ENCODE measurements at regions not wholly inside any gene's neighbourhood (a gene's known extent, or its start where the extent isn't known, plus 50 kb on each side); places are given as distances from the start of the nearest gene placed in this dataset.

DNA sequence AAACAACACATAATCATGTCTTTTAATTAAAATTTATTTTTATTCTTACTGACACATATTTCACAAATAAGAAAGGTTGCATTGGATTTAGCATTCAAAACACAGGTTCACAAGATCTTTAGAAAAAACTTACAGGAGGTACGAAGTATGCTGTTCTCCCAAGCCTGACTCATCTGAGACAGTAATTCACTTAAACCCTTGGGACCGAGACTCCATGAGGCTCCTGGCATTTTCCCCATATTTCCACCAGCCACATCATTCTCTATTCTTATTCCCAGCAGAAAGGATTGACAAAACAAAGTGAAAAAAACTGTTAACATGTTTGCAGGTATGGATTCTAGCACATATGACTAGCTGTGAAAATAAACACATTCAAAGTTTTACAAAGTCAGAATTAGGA, 52.6 kb downstream of the CNTN3 start (continued):
- no peak for TF ChIP-seq MEF2A (IDR thresholded peaks at IDR 0.05; ENCODE audit: insufficient read depth, low read depth, low read length)

DNA sequence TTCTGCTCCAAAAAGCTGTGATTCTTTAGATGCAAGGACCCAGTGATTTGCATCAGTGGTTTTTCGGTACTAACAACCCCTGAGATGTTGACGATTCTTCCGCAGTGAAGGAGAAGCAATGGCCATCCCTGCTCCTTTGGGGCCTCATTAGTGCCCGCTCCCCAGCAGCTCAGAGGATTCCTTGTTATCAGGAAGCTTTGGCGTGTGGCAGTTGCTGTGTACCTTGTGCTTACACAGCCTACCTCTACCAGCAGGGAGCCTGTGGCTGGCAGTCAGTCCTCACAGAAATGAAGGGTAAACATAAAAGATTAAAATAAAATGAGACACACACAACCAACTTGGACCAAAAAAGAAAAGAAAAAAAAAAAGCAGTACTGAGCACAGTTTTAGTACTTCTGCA, 55.2 kb downstream of the CNTN3 start:
- ATAC-seq (no peak), FAIRE-seq (no peak), DNase-seq (ENCODE audit: low read depth, low spot score) (no peak)
- Histone ChIP-seq H3K79me2 (ENCODE audit: control insufficient read depth, insufficient read depth, low read length) (no peaks in the 10 kb centered on the region), H3K27ac (ENCODE audit: control insufficient read depth, insufficient read depth) (no peak overlapping the region), H2AFZ (ENCODE audit: control insufficient read depth, low read depth, low read length) (no peak overlapping the region), H4K20me1 (ENCODE audit: control insufficient read depth, insufficient read depth) (no peaks in the 10 kb centered on the region), H3K4me2 (ENCODE audit: control insufficient read depth, insufficient read depth) (no peak overlapping the region), H3K4me1 (ENCODE audit: control insufficient read depth, insufficient read depth, low read length) (no peaks in the 10 kb centered on the region), H3K4me3 (no peak overlapping the region), H3K36me3 (ENCODE audit: control insufficient read depth in 2 of 2, insufficient read depth in 2 of 2, low read length in 1 of 2) (no peaks in the 10 kb centered on the region), H3K9me3 (replicated peaks; ENCODE audit: control insufficient read depth, insufficient read depth, low read length) (no peaks in the 10 kb centered on the region), H3K9ac (ENCODE audit: control insufficient read depth, insufficient read depth, low read length) (no peak overlapping the region), H3K27me3 (replicated peaks in 1 of 2; ENCODE audit: control insufficient read depth in 2 of 2, insufficient read depth in 2 of 2, low read length in 1 of 2) (no peaks in the 10 kb centered on the region)
- in situ Hi-C loops (cut with MboI) = no loop called here
- BruUV-seq (replicated peaks) = no TSS peak
- ChIA-PET CTCF (no interaction called here), POLR2A (no interaction called here), SMC1A (ENCODE audit: uncharacterized antibody, unreplicated experiment) (no interaction called here), RAD21 (ENCODE audit: unreplicated experiment) (no interaction called here)
- WGBS (ENCODE audit: insufficient coverage, insufficient replicate concordance, low lambda C conversion rate, missing lambda C conversion rate) = 20% methylated on average over 5 of the region's 5 CpGs
- intact Hi-C loops (cut with micrococcal nuclease; ENCODE audit: unreplicated experiment) = no loop called here
- TF ChIP-seq, protein P1, sequence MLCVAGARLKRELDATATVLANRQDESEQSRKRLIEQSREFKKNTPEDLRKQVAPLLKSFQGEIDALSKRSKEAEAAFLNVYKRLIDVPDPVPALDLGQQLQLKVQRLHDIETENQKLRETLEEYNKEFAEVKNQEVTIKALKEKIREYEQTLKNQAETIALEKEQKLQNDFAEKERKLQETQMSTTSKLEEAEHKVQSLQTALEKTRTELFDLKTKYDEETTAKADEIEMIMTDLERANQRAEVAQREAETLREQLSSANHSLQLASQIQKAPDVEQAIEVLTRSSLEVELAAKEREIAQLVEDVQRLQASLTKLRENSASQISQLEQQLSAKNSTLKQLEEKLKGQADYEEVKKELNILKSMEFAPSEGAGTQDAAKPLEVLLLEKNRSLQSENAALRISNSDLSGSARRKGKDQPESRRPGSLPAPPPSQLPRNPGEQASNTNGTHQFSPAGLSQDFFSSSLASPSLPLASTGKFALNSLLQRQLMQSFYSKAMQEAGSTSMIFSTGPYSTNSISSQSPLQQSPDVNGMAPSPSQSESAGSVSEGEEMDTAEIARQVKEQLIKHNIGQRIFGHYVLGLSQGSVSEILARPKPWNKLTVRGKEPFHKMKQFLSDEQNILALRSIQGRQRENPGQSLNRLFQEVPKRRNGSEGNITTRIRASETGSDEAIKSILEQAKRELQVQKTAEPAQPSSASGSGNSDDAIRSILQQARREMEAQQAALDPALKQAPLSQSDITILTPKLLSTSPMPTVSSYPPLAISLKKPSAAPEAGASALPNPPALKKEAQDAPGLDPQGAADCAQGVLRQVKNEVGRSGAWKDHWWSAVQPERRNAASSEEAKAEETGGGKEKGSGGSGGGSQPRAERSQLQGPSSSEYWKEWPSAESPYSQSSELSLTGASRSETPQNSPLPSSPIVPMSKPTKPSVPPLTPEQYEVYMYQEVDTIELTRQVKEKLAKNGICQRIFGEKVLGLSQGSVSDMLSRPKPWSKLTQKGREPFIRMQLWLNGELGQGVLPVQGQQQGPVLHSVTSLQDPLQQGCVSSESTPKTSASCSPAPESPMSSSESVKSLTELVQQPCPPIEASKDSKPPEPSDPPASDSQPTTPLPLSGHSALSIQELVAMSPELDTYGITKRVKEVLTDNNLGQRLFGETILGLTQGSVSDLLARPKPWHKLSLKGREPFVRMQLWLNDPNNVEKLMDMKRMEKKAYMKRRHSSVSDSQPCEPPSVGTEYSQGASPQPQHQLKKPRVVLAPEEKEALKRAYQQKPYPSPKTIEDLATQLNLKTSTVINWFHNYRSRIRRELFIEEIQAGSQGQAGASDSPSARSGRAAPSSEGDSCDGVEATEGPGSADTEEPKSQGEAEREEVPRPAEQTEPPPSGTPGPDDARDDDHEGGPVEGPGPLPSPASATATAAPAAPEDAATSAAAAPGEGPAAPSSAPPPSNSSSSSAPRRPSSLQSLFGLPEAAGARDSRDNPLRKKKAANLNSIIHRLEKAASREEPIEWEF (IDR thresholded peaks at IDR 0.05; ENCODE audit: insufficient replicate concordance, low read depth, low read length) = no peak
- TF ChIP-seq WRNIP1 (IDR thresholded peaks at IDR 0.05; ENCODE audit: borderline replicate concordance, low read depth, low read length) = no peak
- no peak for TF ChIP-seq IKZF1 (conservative IDR thresholded peaks at IDR 0.05)
- TF ChIP-seq HDAC6 (IDR thresholded peaks at IDR 0.05; ENCODE audit: unreplicated experiment) = no peak
- TF ChIP-seq PAX8 (IDR thresholded peaks at IDR 0.05) = no peak
- TF ChIP-seq CREM (IDR thresholded peaks at IDR 0.05; ENCODE audit: low read depth) = no peak
- TF ChIP-seq, protein P2, sequence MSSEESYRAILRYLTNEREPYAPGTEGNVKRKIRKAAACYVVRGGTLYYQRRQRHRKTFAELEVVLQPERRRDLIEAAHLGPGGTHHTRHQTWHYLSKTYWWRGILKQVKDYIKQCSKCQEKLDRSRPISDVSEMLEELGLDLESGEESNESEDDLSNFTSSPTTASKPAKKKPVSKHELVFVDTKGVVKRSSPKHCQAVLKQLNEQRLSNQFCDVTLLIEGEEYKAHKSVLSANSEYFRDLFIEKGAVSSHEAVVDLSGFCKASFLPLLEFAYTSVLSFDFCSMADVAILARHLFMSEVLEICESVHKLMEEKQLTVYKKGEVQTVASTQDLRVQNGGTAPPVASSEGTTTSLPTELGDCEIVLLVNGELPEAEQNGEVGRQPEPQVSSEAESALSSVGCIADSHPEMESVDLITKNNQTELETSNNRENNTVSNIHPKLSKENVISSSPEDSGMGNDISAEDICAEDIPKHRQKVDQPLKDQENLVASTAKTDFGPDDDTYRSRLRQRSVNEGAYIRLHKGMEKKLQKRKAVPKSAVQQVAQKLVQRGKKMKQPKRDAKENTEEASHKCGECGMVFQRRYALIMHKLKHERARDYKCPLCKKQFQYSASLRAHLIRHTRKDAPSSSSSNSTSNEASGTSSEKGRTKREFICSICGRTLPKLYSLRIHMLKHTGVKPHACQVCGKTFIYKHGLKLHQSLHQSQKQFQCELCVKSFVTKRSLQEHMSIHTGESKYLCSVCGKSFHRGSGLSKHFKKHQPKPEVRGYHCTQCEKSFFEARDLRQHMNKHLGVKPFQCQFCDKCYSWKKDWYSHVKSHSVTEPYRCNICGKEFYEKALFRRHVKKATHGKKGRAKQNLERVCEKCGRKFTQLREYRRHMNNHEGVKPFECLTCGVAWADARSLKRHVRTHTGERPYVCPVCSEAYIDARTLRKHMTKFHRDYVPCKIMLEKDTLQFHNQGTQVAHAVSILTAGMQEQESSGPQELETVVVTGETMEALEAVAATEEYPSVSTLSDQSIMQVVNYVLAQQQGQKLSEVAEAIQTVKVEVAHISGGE (CRISPR knock-in tag; IDR thresholded peaks at IDR 0.05) = no peak
- no peak for TF ChIP-seq POU2F2 (IDR thresholded peaks at IDR 0.05; ENCODE audit: borderline replicate concordance, low read depth, low read length)
- TF ChIP-seq DPF2 (IDR thresholded peaks at IDR 0.05) = no peak
- no peak for TF ChIP-seq FOXK2 (IDR thresholded peaks at IDR 0.05)
- no peak for TF ChIP-seq EP300 (IDR thresholded peaks at IDR 0.05; ENCODE audit: borderline replicate concordance in 1 of 2, control insufficient read depth in 1 of 2, low read depth in 2 of 2, low read length in 2 of 2)
- TF ChIP-seq RBBP5 (conservative IDR thresholded peaks at IDR 0.05) = no peak
- TF ChIP-seq EED (IDR thresholded peaks at IDR 0.05; ENCODE audit: low read depth) = no peak
- no peak for TF ChIP-seq MXI1 (IDR thresholded peaks at IDR 0.05; ENCODE audit: low read depth, low read length)

All from GM12878 (cell line).